HG02840 (cell line): ENCODE measurements at regions not wholly inside any gene's neighbourhood (a gene's known extent, or its start where the extent isn't known, plus 50 kb on each side); places are given as distances from the start of the nearest gene placed in this dataset.

Experiments
- ATAC-seq: cut with Tn5 transposase; IDR thresholded peaks from one replicate; pipeline ENCODE4 v1.9.1; 2021; ENCODE audit warnings: mild to moderate bottlenecking, moderate library complexity, moderate number of reproducible peaks; ENCODE audit not compliant: unreplicated experiment, low FRiP score

GRCh38 chr6:101286146-101286545, 107.4 kb upstream of the GRIK2 start:
- no peak for ATAC-seq

GRCh38 chr6:101290346-101290745, 103.2 kb upstream of the GRIK2 start:
- ATAC-seq: no peak

- no peak for ATAC-seq
These were observed 99.4 kb upstream of the GRIK2 start for GRCh38 chr6:101294051-101294638.

- no peak for ATAC-seq
These were observed 98.8 kb upstream of the GRIK2 start for GRCh38 chr6:101294676-101295075.

GRCh38 chr6:101296169-101296960, 97.1 kb upstream of the GRIK2 start:
- no peak for ATAC-seq

GRCh38 chr6:101302593-101302992, 90.9 kb upstream of the GRIK2 start:
- ATAC-seq: no peak

GRCh38 chr6:101303495-101303894, 90.0 kb upstream of the GRIK2 start:
- ATAC-seq: no peak

GRCh38 chr6:101312652-101313051, 80.9 kb upstream of the GRIK2 start:
- no peak for ATAC-seq

GRCh38 chr6:101322921-101323320, 70.6 kb upstream of the GRIK2 start:
- no peak for ATAC-seq

- no peak for ATAC-seq
These were observed 67.1 kb upstream of the GRIK2 start for GRCh38 chr6:101326411-101326810.

GRCh38 chr6:101341926-101342325, 51.6 kb upstream of the GRIK2 start:
- ATAC-seq: no peak
